WI38 (cell line): ENCODE measurements at regions not wholly inside any gene's neighbourhood (a gene's known extent, or its start where the extent isn't known, plus 50 kb on each side); places are given as distances from the start of the nearest gene placed in this dataset.

Experiments
- H3K4me3 ChIP-seq: 2 replicates; pipeline ENCODE4 v1.5.1; 2011; ENCODE audit warnings: low read depth, mild to moderate bottlenecking, control low read depth, low read length
- TF ChIP-seq, protein P1 (sequence below): IDR thresholded peaks from 2 replicates; pipeline ENCODE4 v1.5.1; 2012; ENCODE audit warnings: low read depth, mild to moderate bottlenecking, control low read depth, low read length

DNA sequence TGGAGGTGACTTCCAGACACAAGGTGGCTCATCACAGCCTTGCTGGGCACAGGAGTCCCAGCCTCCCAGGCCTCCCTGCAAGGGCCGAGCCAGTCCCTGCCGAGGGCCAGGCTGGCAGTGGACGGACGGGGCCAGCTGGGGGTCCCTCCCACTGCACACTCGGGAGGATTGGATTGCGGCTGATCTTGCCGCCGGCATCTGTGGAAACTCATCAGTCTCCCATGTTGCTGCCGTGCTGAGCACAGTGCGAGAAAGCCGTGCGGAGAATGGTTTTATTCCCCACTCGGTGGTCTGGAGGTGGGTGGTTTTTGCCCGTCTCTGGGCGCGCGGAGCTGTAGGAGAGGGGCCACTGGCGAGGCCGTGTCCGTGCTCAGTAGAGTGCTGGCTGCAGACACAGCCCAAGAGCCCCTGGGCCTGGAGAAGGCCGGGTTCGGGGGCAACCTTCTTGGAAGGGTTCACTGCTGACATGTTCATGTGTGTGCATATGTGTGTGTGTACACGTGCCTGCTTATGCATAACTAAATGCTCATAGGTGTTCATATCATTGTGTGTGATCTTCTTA lies 1246.4 kb downstream of the BRD1 start:
- TF ChIP-seq, protein P1, sequence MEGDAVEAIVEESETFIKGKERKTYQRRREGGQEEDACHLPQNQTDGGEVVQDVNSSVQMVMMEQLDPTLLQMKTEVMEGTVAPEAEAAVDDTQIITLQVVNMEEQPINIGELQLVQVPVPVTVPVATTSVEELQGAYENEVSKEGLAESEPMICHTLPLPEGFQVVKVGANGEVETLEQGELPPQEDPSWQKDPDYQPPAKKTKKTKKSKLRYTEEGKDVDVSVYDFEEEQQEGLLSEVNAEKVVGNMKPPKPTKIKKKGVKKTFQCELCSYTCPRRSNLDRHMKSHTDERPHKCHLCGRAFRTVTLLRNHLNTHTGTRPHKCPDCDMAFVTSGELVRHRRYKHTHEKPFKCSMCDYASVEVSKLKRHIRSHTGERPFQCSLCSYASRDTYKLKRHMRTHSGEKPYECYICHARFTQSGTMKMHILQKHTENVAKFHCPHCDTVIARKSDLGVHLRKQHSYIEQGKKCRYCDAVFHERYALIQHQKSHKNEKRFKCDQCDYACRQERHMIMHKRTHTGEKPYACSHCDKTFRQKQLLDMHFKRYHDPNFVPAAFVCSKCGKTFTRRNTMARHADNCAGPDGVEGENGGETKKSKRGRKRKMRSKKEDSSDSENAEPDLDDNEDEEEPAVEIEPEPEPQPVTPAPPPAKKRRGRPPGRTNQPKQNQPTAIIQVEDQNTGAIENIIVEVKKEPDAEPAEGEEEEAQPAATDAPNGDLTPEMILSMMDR: no peak
- no peak overlapping the region for H3K4me3 ChIP-seq

- TF ChIP-seq, protein P1: no peak
- no peak overlapping the region for H3K4me3 ChIP-seq
Measured at GRCh38 chr22:48580481-48580970, 1247.1 kb downstream of the BRD1 start.

DNA sequence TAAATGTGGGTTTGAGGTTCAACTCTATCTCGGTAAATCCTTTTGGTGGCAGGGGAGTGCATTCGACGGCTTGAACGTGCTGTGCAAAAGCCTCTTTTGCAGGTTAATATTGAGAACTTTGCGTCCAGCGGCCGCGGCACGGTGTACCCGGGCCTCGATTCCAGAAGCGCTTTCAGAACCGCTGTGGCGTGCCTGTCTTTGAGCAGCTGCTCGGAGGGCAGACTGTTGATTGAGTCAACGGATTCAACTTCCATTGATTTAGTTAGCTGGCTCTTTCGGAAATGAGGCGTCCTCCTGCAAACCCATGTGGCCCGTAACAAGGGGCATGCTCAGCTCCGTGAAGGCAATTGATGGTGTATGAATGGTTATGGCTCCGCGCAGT lies 1247.8 kb downstream of the BRD1 start:
- H3K4me3 ChIP-seq: no peak overlapping the region
- TF ChIP-seq, protein P1: no peak

- TF ChIP-seq, protein P1: no peak
- no peak overlapping the region for H3K4me3 ChIP-seq
Measured at GRCh38 chr22:48579043-48579927, 1248.4 kb downstream of the BRD1 start.

GRCh38 chr22:48578138-48579042 lies 1249.3 kb downstream of the BRD1 start:
- TF ChIP-seq, protein P1: no peak
- H3K4me3 ChIP-seq: no peak overlapping the region

- no peak overlapping the region for H3K4me3 ChIP-seq
- TF ChIP-seq, protein P1: no peak
Measured at GRCh38 chr22:48577691-48578090, 1250.0 kb downstream of the BRD1 start.
